ENCODE measurements at regions not wholly inside any gene's neighbourhood (a gene's known extent, or its start where the extent isn't known, plus 50 kb on each side); places are given as distances from the start of the nearest gene placed in this dataset.
"Not testable (repeated sequence)": the region's sequence is repeated elsewhere in the genome, so short reads cannot be mapped to it uniquely, and the experiment has no call there.

- peak in 1 of 11 donors; percentile 12 for DNase-seq (ENCODE audit: extremely low read depth in 1 of 11, low read depth in 9 of 11, low spot score in 4 of 11)
These were observed 89.6 kb upstream of the NPAS2 start for GRCh38 chr2:100730290-100730868.

- no peak for DNase-seq (ENCODE audit: extremely low read depth in 1 of 11, low read depth in 9 of 11, low spot score in 4 of 11)
These were observed 88.4 kb upstream of the NPAS2 start for GRCh38 chr2:100731535-100731981.

GRCh38 chr2:100733391-100734187 is 86.3 kb upstream of the NPAS2 start:
- peak in 4 of 11 donors; percentile 15 to 28 (median 21) for DNase-seq (ENCODE audit: extremely low read depth in 1 of 11, low read depth in 9 of 11, low spot score in 4 of 11)

GRCh38 chr2:100736121-100736915 is 83.6 kb upstream of the NPAS2 start:
- DNase-seq (ENCODE audit: extremely low read depth in 1 of 11, low read depth in 9 of 11, low spot score in 4 of 11), result no peak

- no peak for DNase-seq (ENCODE audit: extremely low read depth in 1 of 11, low read depth in 9 of 11, low spot score in 4 of 11)
These were observed 80.1 kb upstream of the NPAS2 start for GRCh38 chr2:100739735-100740432.

GRCh38 chr2:100741880-100742276 is 78.1 kb upstream of the NPAS2 start:
- DNase-seq (ENCODE audit: extremely low read depth in 1 of 11, low read depth in 9 of 11, low spot score in 4 of 11), result no peak

GRCh38 chr2:100742277-100743254 is 77.4 kb upstream of the NPAS2 start:
- peak; percentile 27 to 83 (median 58) for DNase-seq (ENCODE audit: extremely low read depth in 1 of 11, low read depth in 9 of 11, low spot score in 4 of 11)

- no peak for DNase-seq (ENCODE audit: extremely low read depth in 1 of 11, low read depth in 9 of 11, low spot score in 4 of 11)
These were observed 76.2 kb upstream of the NPAS2 start for GRCh38 chr2:100743741-100744140.

- no peak for DNase-seq (ENCODE audit: extremely low read depth in 1 of 11, low read depth in 9 of 11, low spot score in 4 of 11)
These were observed 75.8 kb upstream of the NPAS2 start for GRCh38 chr2:100744184-100744583.

GRCh38 chr2:100744589-100744988 is 75.3 kb upstream of the NPAS2 start:
- DNase-seq (ENCODE audit: extremely low read depth in 1 of 11, low read depth in 9 of 11, low spot score in 4 of 11), result no peak

- no peak for DNase-seq (ENCODE audit: extremely low read depth in 1 of 11, low read depth in 9 of 11, low spot score in 4 of 11)
These were observed 74.3 kb upstream of the NPAS2 start for GRCh38 chr2:100745604-100746003.

- no peak for DNase-seq (ENCODE audit: extremely low read depth in 1 of 11, low read depth in 9 of 11, low spot score in 4 of 11)
These were observed 72.4 kb upstream of the NPAS2 start for GRCh38 chr2:100747551-100747950.

GRCh38 chr2:100747996-100748615 is 71.8 kb upstream of the NPAS2 start:
- no peak for DNase-seq (ENCODE audit: extremely low read depth in 1 of 11, low read depth in 9 of 11, low spot score in 4 of 11)

- DNase-seq (ENCODE audit: extremely low read depth in 1 of 11, low read depth in 9 of 11, low spot score in 4 of 11), result no peak
These were observed 71.3 kb upstream of the NPAS2 start for GRCh38 chr2:100748673-100749072.

- no peak for DNase-seq (ENCODE audit: extremely low read depth in 1 of 11, low read depth in 9 of 11, low spot score in 4 of 11)
These were observed 70.0 kb upstream of the NPAS2 start for GRCh38 chr2:100749771-100750542.

- not testable (repeated sequence) for DNase-seq (ENCODE audit: extremely low read depth in 1 of 11, low read depth in 9 of 11, low spot score in 4 of 11)
These were observed 67.9 kb upstream of the NPAS2 start for GRCh38 chr2:100751871-100752625.
